Breast epithelium (tissue), 3 donors: ENCODE measurements at regions not wholly inside any gene's neighbourhood (a gene's known extent, or its start where the extent isn't known, plus 50 kb on each side); places are given as distances from the start of the nearest gene placed in this dataset.

Source experiments
- CTCF ChIP-seq, 3 donors: fragments of 450-650 bp; IDR thresholded peaks; one replicate each; pipeline ENCODE4 v1.5.1; 2016 to 2017; ENCODE audit warnings: antibody characterized with exemption in 3 of 3, mild to moderate bottlenecking in 3 of 3, moderate library complexity in 3 of 3
- POLR2A ChIP-seq: fragments of 450-650 bp; IDR thresholded peaks from one replicate; pipeline ENCODE4 v1.6.1; 2016; ENCODE audit warnings: antibody characterized with exemption, mild to moderate bottlenecking, moderate library complexity
- POLR2AphosphoS5 ChIP-seq, 3 donors: sonication (generic); formaldehyde crosslinking; IDR thresholded peaks; one replicate each; pipeline ENCODE4 v1.6.1; 2017; ENCODE audit warnings: antibody characterized with exemption in 3 of 3

GRCh38 chr2:16155366-16155765 lies 215.0 kb downstream of the MYCN start:
- TF ChIP-seq POLR2AphosphoS5 (IDR thresholded peaks at IDR 0.05), result no peak
- no peak for TF ChIP-seq POLR2A
- TF ChIP-seq CTCF (IDR thresholded peaks at IDR 0.05), result no peak
